ENCODE measurements at regions not wholly inside any gene's neighbourhood (a gene's known extent, or its start where the extent isn't known, plus 50 kb on each side); places are given as distances from the start of the nearest gene placed in this dataset.
"Not testable (repeated sequence)": the region's sequence is repeated elsewhere in the genome, so short reads cannot be mapped to it uniquely, and the experiment has no call there.

GRCh38 chr7:63561911-63562310 is 436.7 kb upstream of the ZNF722 start:
- TF ChIP-seq, protein P1, sequence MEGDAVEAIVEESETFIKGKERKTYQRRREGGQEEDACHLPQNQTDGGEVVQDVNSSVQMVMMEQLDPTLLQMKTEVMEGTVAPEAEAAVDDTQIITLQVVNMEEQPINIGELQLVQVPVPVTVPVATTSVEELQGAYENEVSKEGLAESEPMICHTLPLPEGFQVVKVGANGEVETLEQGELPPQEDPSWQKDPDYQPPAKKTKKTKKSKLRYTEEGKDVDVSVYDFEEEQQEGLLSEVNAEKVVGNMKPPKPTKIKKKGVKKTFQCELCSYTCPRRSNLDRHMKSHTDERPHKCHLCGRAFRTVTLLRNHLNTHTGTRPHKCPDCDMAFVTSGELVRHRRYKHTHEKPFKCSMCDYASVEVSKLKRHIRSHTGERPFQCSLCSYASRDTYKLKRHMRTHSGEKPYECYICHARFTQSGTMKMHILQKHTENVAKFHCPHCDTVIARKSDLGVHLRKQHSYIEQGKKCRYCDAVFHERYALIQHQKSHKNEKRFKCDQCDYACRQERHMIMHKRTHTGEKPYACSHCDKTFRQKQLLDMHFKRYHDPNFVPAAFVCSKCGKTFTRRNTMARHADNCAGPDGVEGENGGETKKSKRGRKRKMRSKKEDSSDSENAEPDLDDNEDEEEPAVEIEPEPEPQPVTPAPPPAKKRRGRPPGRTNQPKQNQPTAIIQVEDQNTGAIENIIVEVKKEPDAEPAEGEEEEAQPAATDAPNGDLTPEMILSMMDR (IDR thresholded peaks at IDR 0.05): not testable (repeated sequence)
- TF ChIP-seq POLR2A (IDR thresholded peaks at IDR 0.05): not testable (repeated sequence)
